ENCODE measurements at regions not wholly inside any gene's neighbourhood (a gene's known extent, or its start where the extent isn't known, plus 50 kb on each side); places are given as distances from the start of the nearest gene placed in this dataset.

DNA sequence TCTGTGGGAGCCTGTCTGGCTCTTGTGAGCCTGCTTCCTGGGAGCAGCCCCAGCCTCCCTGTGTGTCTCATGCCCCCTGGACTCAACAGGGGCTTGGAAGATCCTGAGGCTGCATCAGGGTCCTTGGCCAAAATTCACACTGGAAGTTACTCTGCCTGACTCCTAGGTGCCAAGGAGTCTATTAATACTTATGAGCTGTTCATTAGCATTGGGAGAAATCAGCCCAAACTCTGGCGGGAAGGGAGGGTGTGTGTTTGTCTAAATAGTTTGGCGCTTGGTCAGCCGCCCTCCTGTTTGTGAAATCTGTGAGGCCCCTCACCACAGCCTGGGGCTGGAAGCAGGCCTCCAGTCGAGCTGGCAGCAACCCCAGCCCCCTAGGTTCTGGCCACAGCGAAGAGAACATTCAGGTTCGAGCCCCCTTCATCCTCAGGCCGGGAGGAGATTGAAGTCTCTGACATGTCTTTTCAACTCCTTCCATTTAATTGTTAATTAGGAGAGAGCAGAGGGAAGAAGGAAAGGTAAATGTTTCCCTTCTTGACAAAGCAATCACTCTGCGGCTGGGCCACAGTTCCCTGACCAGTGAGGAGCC lies 82.1 kb upstream of the F3 start:
- Histone ChIP-seq H3K4me1 (ENCODE audit: insufficient read depth, low read length) (peaks cover 37% of the 10 kb centered on the region), H3K9ac (ENCODE audit: low read length) (peak overlapping the region; percentile 80), H3K79me2 (ENCODE audit: insufficient read depth, low read length) (no peaks in the 10 kb centered on the region), H3K9me3 (ENCODE audit: insufficient read depth, low read depth, low read length) (no peaks in the 10 kb centered on the region), H3K27ac (ENCODE audit: low read depth, low read length) (peak overlapping the region; percentile 90), H3K27me3 (ENCODE audit: insufficient read depth, low read length) (no peaks in the 10 kb centered on the region), H3K36me3 (ENCODE audit: insufficient read depth, low read length) (no peaks in the 10 kb centered on the region), H3K4me3 (ENCODE audit: insufficient read depth, low read depth, low read length) (no peak overlapping the region), H3K4me2 (ENCODE audit: low read length) (peak overlapping the region; percentile 68), H2AFZ (ENCODE audit: low read depth, low read length) (no peak overlapping the region), H4K20me1 (ENCODE audit: insufficient read depth, low read length) (no peaks in the 10 kb centered on the region)
- Mint-ChIP-seq H3K9me3 (ENCODE audit: unreplicated experiment) (peaks cover 10% of the 10 kb centered on the region), H3K27ac (ENCODE audit: unreplicated experiment) (peak overlapping the region; percentile 94), H3K4me1 (ENCODE audit: low read depth, unreplicated experiment) (peaks cover 36% of the 10 kb centered on the region), H3K4me3 (ENCODE audit: unreplicated experiment) (no peak overlapping the region), H3K27me3 (ENCODE audit: low read depth, unreplicated experiment) (no peaks in the 10 kb centered on the region), H3K36me3 (ENCODE audit: low read depth, unreplicated experiment) (no peaks in the 10 kb centered on the region)
- no peak for FAIRE-seq
- TF ChIP-seq, protein P1, sequence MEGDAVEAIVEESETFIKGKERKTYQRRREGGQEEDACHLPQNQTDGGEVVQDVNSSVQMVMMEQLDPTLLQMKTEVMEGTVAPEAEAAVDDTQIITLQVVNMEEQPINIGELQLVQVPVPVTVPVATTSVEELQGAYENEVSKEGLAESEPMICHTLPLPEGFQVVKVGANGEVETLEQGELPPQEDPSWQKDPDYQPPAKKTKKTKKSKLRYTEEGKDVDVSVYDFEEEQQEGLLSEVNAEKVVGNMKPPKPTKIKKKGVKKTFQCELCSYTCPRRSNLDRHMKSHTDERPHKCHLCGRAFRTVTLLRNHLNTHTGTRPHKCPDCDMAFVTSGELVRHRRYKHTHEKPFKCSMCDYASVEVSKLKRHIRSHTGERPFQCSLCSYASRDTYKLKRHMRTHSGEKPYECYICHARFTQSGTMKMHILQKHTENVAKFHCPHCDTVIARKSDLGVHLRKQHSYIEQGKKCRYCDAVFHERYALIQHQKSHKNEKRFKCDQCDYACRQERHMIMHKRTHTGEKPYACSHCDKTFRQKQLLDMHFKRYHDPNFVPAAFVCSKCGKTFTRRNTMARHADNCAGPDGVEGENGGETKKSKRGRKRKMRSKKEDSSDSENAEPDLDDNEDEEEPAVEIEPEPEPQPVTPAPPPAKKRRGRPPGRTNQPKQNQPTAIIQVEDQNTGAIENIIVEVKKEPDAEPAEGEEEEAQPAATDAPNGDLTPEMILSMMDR (IDR thresholded peaks at IDR 0.05; ENCODE audit: insufficient read depth, low read depth, low read length): no peak
- no peak for TF ChIP-seq EZH2 (IDR thresholded peaks at IDR 0.05; ENCODE audit: insufficient read depth, low read length)
- peak; percentile 81 for DNase-seq (ENCODE audit: low read depth)

DNA sequence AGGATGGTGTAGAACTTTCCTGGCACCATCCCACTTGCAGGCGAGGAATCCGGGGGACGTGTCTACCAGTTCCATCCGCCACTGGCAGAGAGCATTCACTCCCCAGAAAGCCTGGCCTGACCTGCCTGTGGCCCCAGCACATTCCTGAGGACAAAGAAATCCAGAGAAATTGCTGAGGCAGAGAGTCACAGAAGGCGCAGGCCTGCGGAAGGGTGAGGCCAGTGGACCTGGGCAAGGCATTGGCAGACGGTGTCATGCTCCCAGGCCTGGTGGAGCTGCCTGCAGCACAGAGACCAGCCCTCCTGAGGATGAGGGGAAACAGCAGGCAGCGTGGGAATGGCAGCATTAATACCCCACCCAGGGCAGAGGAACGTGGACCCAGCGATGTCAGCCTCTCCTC lies 81.2 kb upstream of the F3 start:
- H3K4me3 ChIP-seq (ENCODE audit: insufficient read depth, low read depth, low read length): no peak overlapping the region
- no peaks in the 10 kb centered on the region for H3K27me3 Mint-ChIP-seq (ENCODE audit: low read depth, unreplicated experiment)
- peaks cover 16% of the 10 kb centered on the region for H3K9me3 Mint-ChIP-seq (ENCODE audit: unreplicated experiment)
- H3K4me3 Mint-ChIP-seq (ENCODE audit: unreplicated experiment): peak overlapping the region; percentile 73
- no peaks in the 10 kb centered on the region for H3K36me3 Mint-ChIP-seq (ENCODE audit: low read depth, unreplicated experiment)
- peak overlapping the region; percentile 80 for H3K9ac ChIP-seq (ENCODE audit: low read length)
- no peaks in the 10 kb centered on the region for H4K20me1 ChIP-seq (ENCODE audit: insufficient read depth, low read length)
- H3K4me1 ChIP-seq (ENCODE audit: insufficient read depth, low read length): peaks cover 41% of the 10 kb centered on the region
- peak overlapping the region; percentile 36 for H2AFZ ChIP-seq (ENCODE audit: low read depth, low read length)
- no peaks in the 10 kb centered on the region for H3K9me3 ChIP-seq (ENCODE audit: insufficient read depth, low read depth, low read length)
- H3K4me2 ChIP-seq (ENCODE audit: low read length): peak overlapping the region; percentile 68
- no peaks in the 10 kb centered on the region for H3K27me3 ChIP-seq (ENCODE audit: insufficient read depth, low read length)
- H3K36me3 ChIP-seq (ENCODE audit: insufficient read depth, low read length): no peaks in the 10 kb centered on the region
- peak overlapping the region; percentile 96 for H3K27ac Mint-ChIP-seq (ENCODE audit: unreplicated experiment)
- FAIRE-seq (peak; percentile 39), DNase-seq (ENCODE audit: low read depth) (peak; percentile 92)
- H3K79me2 ChIP-seq (ENCODE audit: insufficient read depth, low read length): no peaks in the 10 kb centered on the region
- H3K27ac ChIP-seq (ENCODE audit: low read depth, low read length): peak overlapping the region; percentile 90
- TF ChIP-seq, protein P1 (IDR thresholded peaks at IDR 0.05; ENCODE audit: insufficient read depth, low read depth, low read length): no peak
- TF ChIP-seq EZH2 (IDR thresholded peaks at IDR 0.05; ENCODE audit: insufficient read depth, low read length): no peak
- peaks cover 42% of the 10 kb centered on the region for H3K4me1 Mint-ChIP-seq (ENCODE audit: low read depth, unreplicated experiment)

DNA sequence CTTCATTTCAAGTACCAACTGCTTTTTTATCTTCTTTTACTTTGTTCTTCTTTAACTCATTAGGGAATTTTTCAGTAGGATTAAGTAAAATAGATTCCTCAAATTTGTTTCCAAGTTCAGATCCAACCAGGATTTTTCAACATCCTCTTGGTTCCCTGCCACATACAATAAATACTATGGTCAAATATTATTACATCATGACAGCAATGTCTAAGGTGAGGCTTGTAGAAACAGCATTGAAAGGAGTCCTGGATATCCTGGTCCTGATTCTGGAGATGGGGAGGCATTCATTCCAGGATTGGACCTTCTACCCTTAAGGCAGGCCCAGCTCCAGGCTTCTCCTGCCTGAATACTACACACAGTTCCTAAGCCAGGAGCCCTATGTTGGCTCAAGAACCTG lies 80.2 kb upstream of the F3 start:
- peak; percentile 37 for DNase-seq (ENCODE audit: low read depth)
- Histone ChIP-seq H3K27ac (ENCODE audit: low read depth, low read length) (peak overlapping the region; percentile 90), H2AFZ (ENCODE audit: low read depth, low read length) (no peak overlapping the region), H3K36me3 (ENCODE audit: insufficient read depth, low read length) (no peaks in the 10 kb centered on the region), H3K9me3 (ENCODE audit: insufficient read depth, low read depth, low read length) (no peaks in the 10 kb centered on the region), H3K4me3 (ENCODE audit: insufficient read depth, low read depth, low read length) (no peak overlapping the region), H3K4me1 (ENCODE audit: insufficient read depth, low read length) (peaks cover 48% of the 10 kb centered on the region), H3K27me3 (ENCODE audit: insufficient read depth, low read length) (no peaks in the 10 kb centered on the region), H3K9ac (ENCODE audit: low read length) (peak overlapping the region; percentile 43), H4K20me1 (ENCODE audit: insufficient read depth, low read length) (no peaks in the 10 kb centered on the region), H3K79me2 (ENCODE audit: insufficient read depth, low read length) (no peaks in the 10 kb centered on the region), H3K4me2 (ENCODE audit: low read length) (peak overlapping the region; percentile 68)
- H3K4me3 Mint-ChIP-seq (ENCODE audit: unreplicated experiment): no peak overlapping the region
- no peak for FAIRE-seq
- TF ChIP-seq, protein P1 (IDR thresholded peaks at IDR 0.05; ENCODE audit: insufficient read depth, low read depth, low read length): no peak
- TF ChIP-seq EZH2 (IDR thresholded peaks at IDR 0.05; ENCODE audit: insufficient read depth, low read length): no peak
- H3K9me3 Mint-ChIP-seq (ENCODE audit: unreplicated experiment): peaks cover 13% of the 10 kb centered on the region
- peaks cover 51% of the 10 kb centered on the region for H3K4me1 Mint-ChIP-seq (ENCODE audit: low read depth, unreplicated experiment)
- H3K36me3 Mint-ChIP-seq (ENCODE audit: low read depth, unreplicated experiment): no peaks in the 10 kb centered on the region
- peak overlapping the region; percentile 96 for H3K27ac Mint-ChIP-seq (ENCODE audit: unreplicated experiment)
- H3K27me3 Mint-ChIP-seq (ENCODE audit: low read depth, unreplicated experiment): no peaks in the 10 kb centered on the region
